Naive thymus-derived CD8-positive, alpha-beta T cell (primary cell): ENCODE measurements at regions not wholly inside any gene's neighbourhood (a gene's known extent, or its start where the extent isn't known, plus 50 kb on each side); places are given as distances from the start of the nearest gene placed in this dataset.

Experiments used
- ATAC-seq, 2 donors: fragments of 150-1000 bp; cut with Tn5 transposase in 1 of 2; sonication (Bioruptor Pico), chemical (Tn5 transposase) in 1 of 2; 1 replicate in 1 of 2; 2 replicates in 1 of 2; pipeline ENCODE4 v1.10.0; 2021; ENCODE audit warnings: mild to moderate bottlenecking in 2 of 2, moderate library complexity in 2 of 2
- POLR2A ChIA-PET: fragments of 350-600 bp; sonication (Branson Sonifier 250); formaldehyde crosslinking; loops from one replicate; lab custom pipeline; 2021; ENCODE audit warnings: antibody characterized with exemption; lab: Charles Lee
- DNase-seq, 10 donors: peaks; one replicate each; pipeline versions ENCODE4 v3.0.0 to v3.0.0-alpha.2; 2020 to 2022
- H3K27ac Mint-ChIP-seq, 10 donors: one replicate each; pipeline ENCODE4 v1.8.0; 2020 to 2022; ENCODE audit warnings: mild to moderate bottlenecking in 10 of 10, mixed read lengths in 10 of 10, moderate library complexity in 4 of 10, inconsistent platforms in 1 of 10
- H3K27me3 Mint-ChIP-seq, 5 donors: one replicate each; pipeline ENCODE4 v1.8.0; 2021 to 2022; ENCODE audit warnings: mixed read lengths in 5 of 5
- H3K36me3 Mint-ChIP-seq, 3 donors: one replicate each; pipeline ENCODE4 v1.8.0; 2020 to 2022; ENCODE audit warnings: mixed read lengths in 3 of 3, mild to moderate bottlenecking in 2 of 3, inconsistent platforms in 1 of 3
- H3K4me1 Mint-ChIP-seq, 4 donors: one replicate each; pipeline ENCODE4 v1.8.0; 2021 to 2022; ENCODE audit warnings: mixed read lengths in 4 of 4
- H3K4me3 Mint-ChIP-seq, 10 donors: one replicate each; pipeline ENCODE4 v1.8.0; 2020 to 2022; ENCODE audit warnings: mild to moderate bottlenecking in 10 of 10, mixed read lengths in 10 of 10, moderate library complexity in 6 of 10, inconsistent platforms in 1 of 10
- H3K9me3 Mint-ChIP-seq, 9 donors: one replicate each; pipeline ENCODE4 v1.8.0; 2020 to 2022; ENCODE audit warnings: mixed read lengths in 9 of 9, mild to moderate bottlenecking in 3 of 9, inconsistent platforms in 1 of 9, moderate library complexity in 1 of 9

DNA sequence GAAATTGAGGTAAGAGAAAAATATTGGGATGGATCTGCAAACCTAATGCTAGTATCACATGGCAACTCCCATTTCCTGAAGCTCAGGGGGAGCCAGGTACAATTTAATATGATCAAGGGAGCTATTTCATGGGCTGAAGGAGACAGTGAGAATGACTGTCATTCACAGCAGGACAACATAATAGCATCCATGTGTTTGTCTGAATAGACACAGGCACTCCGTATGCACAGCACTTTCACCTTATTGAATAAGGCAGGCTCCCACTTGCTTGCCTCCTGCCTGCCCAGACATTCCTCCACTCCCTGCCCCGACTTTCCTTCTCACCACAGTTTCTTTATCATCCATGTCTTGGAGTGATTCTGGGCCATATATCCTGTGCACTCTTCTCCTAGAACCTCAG lies 156.6 kb upstream of the SLC24A5 start:
- H3K27me3 Mint-ChIP-seq = peaks cover 1 to 36% (median 15%) of the 10 kb centered on the region in 5 donors
- peaks cover 0 to 2% (median 0%) of the 10 kb centered on the region in 3 donors for H3K36me3 Mint-ChIP-seq
- DNase-seq = no peak
- H3K4me3 Mint-ChIP-seq = no peak overlapping the region
- POLR2A ChIA-PET = no interaction called here
- H3K4me1 Mint-ChIP-seq = peaks cover 0 to 8% (median under 1%) of the 10 kb centered on the region in 4 donors
- no peak overlapping the region for H3K27ac Mint-ChIP-seq
- H3K9me3 Mint-ChIP-seq = peaks cover 0 to 6% (median 0%) of the 10 kb centered on the region in 9 donors
- no peak for ATAC-seq

DNA sequence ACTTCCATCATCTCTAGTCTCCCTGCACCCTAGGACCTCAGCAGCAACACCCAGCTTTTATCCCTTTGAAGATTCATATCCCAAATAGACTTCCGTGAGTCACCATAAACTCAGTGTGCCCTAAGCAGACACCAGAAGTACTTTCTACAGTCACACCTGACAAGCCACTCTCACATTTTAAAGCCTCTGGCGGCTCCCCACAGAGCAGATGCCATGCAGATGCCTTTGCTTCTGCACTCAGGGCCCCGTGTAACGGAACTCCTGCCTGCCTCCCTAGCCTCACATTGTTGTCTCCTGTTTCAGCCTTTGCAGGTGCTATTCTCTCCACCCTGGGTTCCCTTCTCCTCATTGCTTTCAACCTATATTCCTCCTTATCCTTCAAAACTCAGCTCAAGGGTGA lies 155.5 kb upstream of the SLC24A5 start:
- DNase-seq (no peak), ATAC-seq (no peak)
- Mint-ChIP-seq H3K4me1 (peaks cover 0 to 8% (median under 1%) of the 10 kb centered on the region in 4 donors), H3K36me3 (peaks cover 0 to 2% (median 0%) of the 10 kb centered on the region in 3 donors), H3K4me3 (no peak overlapping the region), H3K27me3 (peaks cover 1 to 29% (median 14%) of the 10 kb centered on the region in 5 donors), H3K27ac (no peak overlapping the region), H3K9me3 (peaks cover 0 to 6% (median 0%) of the 10 kb centered on the region in 9 donors)
- POLR2A ChIA-PET = no interaction called here

DNA sequence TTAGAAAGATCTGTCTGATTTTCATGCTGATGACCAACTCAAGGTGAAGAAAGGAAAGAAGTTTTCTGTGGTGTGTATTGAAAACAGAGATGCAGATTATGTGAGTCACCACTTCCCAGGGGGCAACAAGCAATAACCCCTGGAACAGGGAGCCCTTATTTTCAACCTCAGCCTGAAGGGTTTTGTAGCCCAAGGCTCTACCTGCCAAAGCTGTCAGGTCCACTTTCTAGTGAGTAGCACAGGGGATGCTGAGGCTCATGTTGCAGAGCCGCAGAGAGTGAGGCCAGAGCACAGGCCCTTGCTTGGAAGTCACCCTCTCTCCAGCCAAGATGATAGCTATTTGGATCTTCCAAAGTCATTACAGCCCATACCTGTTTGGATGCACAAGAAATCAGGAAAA lies 152.2 kb upstream of the SLC24A5 start:
- peaks cover 0 to 2% (median 0%) of the 10 kb centered on the region in 9 donors for H3K9me3 Mint-ChIP-seq
- H3K27me3 Mint-ChIP-seq = peaks cover 0 to 23% (median 6%) of the 10 kb centered on the region in 5 donors
- POLR2A ChIA-PET = no interaction called here
- no peak overlapping the region for H3K27ac Mint-ChIP-seq
- no peak for DNase-seq
- H3K4me1 Mint-ChIP-seq = no peaks in the 10 kb centered on the region
- no peak for ATAC-seq
- peaks cover 0 to 2% (median 0%) of the 10 kb centered on the region in 3 donors for H3K36me3 Mint-ChIP-seq
- no peak overlapping the region for H3K4me3 Mint-ChIP-seq

DNA sequence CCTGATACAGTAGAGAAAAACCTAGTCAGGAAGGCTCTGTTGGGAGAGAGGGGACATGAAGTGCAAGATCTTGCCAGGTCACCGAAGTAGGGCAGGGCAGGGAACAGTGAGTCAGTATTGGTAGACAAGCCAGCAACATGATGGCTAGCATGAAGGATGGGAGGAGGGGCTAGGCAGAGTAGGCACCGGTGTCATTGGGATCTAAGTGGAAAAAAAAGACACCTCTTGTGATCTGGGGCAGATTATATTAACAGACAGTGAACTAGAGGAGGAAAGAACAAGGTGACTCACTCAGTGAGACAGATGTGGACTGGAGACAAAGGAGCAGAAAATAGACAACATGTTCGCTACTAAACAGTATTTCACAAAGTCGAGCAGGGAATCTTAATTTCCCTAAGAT lies 149.2 kb upstream of the SLC24A5 start:
- DNase-seq = no peak

DNA sequence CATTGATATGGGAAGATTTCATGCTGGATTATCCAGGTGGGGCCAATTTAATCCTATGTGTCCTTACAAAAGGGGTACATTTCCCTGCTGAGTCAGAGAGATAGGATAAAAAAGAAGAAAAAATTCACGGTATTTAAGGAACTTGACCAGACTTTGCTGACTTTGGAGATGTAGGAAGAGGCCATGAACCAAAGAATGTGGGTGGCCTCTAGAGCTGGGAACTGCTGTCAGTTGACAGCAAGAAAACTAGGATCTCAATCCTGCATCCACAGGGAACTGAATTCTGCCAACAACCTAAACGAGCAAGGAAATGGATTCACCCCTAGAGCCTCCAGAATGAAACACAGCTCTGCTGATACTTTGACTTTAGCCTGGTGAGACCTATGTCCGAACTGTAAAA lies 148.1 kb upstream of the SLC24A5 start:
- Mint-ChIP-seq H3K4me1 (no peaks in the 10 kb centered on the region), H3K9me3 (peaks cover 0 to 4% (median 0%) of the 10 kb centered on the region in 9 donors), H3K27ac (no peak overlapping the region), H3K27me3 (peaks cover 0 to 3% (median 2%) of the 10 kb centered on the region in 5 donors), H3K4me3 (no peak overlapping the region), H3K36me3 (no peaks in the 10 kb centered on the region)
- DNase-seq = no peak
- POLR2A ChIA-PET = no interaction called here
- no peak for ATAC-seq

More for the DNA sequence above, 149.2 kb upstream of the SLC24A5 start:
- Mint-ChIP-seq H3K4me3 (no peak overlapping the region), H3K27ac (no peak overlapping the region), H3K4me1 (no peaks in the 10 kb centered on the region), H3K27me3 (peaks cover 0 to 4% (median 2%) of the 10 kb centered on the region in 5 donors), H3K36me3 (no peaks in the 10 kb centered on the region), H3K9me3 (no peaks in the 10 kb centered on the region)
- no peak for ATAC-seq
- POLR2A ChIA-PET = no interaction called here

DNA sequence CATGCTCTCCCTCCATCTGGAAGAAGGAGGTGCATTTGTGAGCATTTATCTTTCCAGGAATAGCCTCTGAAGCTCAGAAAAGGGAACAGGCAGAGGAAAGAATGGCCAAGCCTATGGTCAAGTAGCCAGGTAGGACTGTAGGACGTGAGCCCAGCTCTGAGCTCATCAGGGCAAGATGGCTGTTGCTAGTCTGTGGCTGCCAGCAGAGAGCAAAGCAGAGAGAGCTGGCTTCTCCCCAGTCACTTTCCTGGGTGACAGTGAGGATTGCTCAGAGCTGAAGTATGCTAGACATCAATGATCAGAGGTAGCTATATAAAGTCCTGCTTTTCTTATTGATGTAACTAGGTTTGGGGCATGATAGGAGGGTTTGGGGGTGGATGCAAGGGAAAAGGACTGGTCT lies 146.1 kb upstream of the SLC24A5 start:
- Mint-ChIP-seq H3K4me3 (no peak overlapping the region), H3K27me3 (peaks cover 0 to 10% (median 5%) of the 10 kb centered on the region in 5 donors), H3K27ac (no peak overlapping the region), H3K36me3 (no peaks in the 10 kb centered on the region), H3K9me3 (peaks cover 0 to 13% (median 0%) of the 10 kb centered on the region in 9 donors), H3K4me1 (no peaks in the 10 kb centered on the region)
- POLR2A ChIA-PET = no interaction called here
- no peak for ATAC-seq
- DNase-seq = no peak

DNA sequence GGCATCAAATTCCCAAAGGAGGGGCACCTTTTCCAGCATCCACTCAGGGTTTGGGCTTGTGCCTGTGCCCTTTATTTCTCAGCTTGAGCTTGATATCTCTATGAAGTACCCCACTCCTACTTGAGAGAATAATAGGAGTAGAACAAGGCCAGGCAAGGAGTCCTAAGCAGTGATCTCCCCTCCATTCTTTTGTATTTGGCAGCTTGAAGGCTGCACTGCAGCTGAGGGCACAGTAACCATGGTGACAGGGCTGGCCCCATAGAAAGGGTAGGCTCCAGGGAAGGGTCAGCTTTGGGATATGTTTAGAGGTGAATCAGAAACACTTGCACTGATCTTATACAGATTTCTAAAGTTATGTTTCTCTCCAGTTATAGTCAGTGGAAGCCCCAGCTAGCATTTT lies 145.4 kb upstream of the SLC24A5 start:
- no peak for ATAC-seq
- no peaks in the 10 kb centered on the region for H3K36me3 Mint-ChIP-seq
- no peaks in the 10 kb centered on the region for H3K4me1 Mint-ChIP-seq
- POLR2A ChIA-PET = no interaction called here
- DNase-seq = no peak
- peaks cover 0 to 10% (median 5%) of the 10 kb centered on the region in 5 donors for H3K27me3 Mint-ChIP-seq
- no peak overlapping the region for H3K4me3 Mint-ChIP-seq
- no peak overlapping the region for H3K27ac Mint-ChIP-seq
- peaks cover 0 to 13% (median 0%) of the 10 kb centered on the region in 9 donors for H3K9me3 Mint-ChIP-seq

DNA sequence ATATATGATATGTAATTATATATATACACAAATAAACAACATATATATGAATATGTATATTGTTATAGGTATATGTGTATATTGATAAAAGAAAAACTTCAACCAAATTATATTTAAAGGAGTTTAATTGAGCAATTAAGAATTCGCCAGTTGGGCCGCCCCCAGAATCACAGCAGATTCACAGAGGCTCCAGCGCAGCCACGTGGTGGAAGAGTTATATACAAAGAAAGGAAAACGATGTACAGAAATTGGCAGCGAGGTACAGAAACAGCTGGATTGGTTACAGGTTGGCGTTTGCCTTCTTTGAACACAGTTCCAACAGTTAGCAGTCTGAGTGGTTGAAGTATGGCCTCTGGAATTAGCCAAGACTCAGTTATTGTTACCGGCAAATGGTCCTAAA lies 137.3 kb upstream of the SLC24A5 start:
- DNase-seq (no peak), ATAC-seq (no peak)
- POLR2A ChIA-PET = no interaction called here
- Mint-ChIP-seq H3K27me3 (peaks cover 0 to 22% (median 4%) of the 10 kb centered on the region in 5 donors), H3K27ac (no peak overlapping the region), H3K36me3 (no peaks in the 10 kb centered on the region), H3K4me3 (no peak overlapping the region), H3K4me1 (no peaks in the 10 kb centered on the region), H3K9me3 (peaks cover 0 to 6% (median 0%) of the 10 kb centered on the region in 9 donors)

DNA sequence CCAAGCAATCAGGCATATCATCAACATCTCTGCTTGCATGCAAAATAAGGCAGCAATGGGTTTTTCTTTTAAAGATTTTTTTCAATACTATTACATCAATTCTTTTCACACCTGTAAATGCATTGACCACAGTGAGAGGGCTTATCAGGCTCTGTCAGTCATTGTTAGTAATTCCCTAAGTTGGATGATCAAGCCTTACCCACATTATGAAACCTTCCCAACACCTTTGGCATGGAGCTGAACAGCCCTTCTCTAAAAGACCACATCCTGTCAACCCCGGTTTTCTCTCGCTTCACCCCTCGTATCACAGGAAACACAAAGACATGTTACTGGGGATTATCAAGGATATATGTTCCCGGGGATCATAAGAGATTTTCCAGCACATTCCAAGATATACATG lies 135.2 kb upstream of the SLC24A5 start:
- Mint-ChIP-seq H3K4me1 (no peaks in the 10 kb centered on the region), H3K4me3 (no peak overlapping the region), H3K27me3 (peaks cover 0 to 14% (median 2%) of the 10 kb centered on the region in 5 donors), H3K9me3 (no peaks in the 10 kb centered on the region), H3K27ac (no peak overlapping the region), H3K36me3 (no peaks in the 10 kb centered on the region)
- no peak for DNase-seq
- no peak for ATAC-seq
- POLR2A ChIA-PET = no interaction called here

DNA sequence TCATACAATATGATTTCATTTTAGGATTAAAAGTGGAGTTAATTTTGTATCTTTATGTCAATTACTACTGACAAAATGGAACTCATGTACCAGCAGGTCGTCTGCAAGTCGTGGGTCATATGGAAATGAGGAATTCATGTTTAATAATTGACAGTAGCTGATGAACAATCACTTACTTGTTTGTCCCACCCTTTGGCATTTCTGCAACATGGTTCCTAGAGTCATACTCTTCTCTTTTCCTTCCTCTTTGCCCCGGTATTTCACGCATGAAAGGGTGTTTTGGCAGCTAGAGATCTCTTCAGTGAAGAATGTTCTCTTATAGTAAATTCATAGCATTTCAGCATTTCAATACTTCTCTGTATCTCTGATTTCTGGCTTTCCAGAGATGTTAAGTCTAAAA lies 133.3 kb upstream of the SLC24A5 start:
- no peak for DNase-seq

DNA sequence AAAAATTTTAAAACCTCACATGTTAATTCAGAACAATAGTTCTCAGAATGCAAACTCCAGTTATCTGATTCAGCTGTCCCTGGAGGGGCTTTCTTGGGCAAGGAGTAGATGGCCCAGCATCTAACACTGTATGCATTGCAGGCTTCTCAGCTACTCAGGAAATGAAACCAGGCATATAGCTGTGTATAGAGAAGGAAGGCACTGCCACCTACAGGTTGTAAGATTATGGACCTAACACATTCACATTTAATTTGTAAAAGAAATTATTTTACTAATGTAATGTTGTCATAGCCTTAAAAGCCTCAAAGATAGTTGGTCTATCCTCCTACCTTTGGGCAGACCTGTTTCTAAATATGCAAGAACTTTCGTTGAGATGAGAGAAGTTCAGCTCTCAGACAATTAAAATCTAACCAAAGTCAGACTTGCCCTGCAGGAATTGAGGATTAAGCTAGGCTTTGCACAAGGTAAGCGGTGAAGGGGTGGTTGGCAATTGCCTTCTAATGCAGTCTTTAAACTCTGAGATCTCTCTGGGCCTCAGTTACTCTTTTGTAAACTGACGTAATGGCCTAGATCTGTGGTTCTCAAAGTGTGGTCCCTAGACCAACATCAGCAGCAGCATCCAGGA lies 132.8 kb upstream of the SLC24A5 start:
- H3K27ac Mint-ChIP-seq = no peak overlapping the region
- POLR2A ChIA-PET = no interaction called here
- peaks cover 0 to 14% (median 2%) of the 10 kb centered on the region in 5 donors for H3K27me3 Mint-ChIP-seq
- no peaks in the 10 kb centered on the region for H3K9me3 Mint-ChIP-seq
- ATAC-seq (peak in 1 of 2 donors; percentile 30), DNase-seq (peak in 3 of 10 donors; percentile 3 to 12 (median 4))
- no peaks in the 10 kb centered on the region for H3K4me1 Mint-ChIP-seq
- no peak overlapping the region for H3K4me3 Mint-ChIP-seq
- no peaks in the 10 kb centered on the region for H3K36me3 Mint-ChIP-seq

More for the DNA sequence above, 133.3 kb upstream of the SLC24A5 start:
- Mint-ChIP-seq H3K27me3 (peaks cover 0 to 14% (median 2%) of the 10 kb centered on the region in 5 donors), H3K36me3 (no peaks in the 10 kb centered on the region), H3K4me3 (no peak overlapping the region), H3K9me3 (no peaks in the 10 kb centered on the region), H3K4me1 (no peaks in the 10 kb centered on the region), H3K27ac (no peak overlapping the region)
- POLR2A ChIA-PET = no interaction called here
- ATAC-seq = no peak

DNA sequence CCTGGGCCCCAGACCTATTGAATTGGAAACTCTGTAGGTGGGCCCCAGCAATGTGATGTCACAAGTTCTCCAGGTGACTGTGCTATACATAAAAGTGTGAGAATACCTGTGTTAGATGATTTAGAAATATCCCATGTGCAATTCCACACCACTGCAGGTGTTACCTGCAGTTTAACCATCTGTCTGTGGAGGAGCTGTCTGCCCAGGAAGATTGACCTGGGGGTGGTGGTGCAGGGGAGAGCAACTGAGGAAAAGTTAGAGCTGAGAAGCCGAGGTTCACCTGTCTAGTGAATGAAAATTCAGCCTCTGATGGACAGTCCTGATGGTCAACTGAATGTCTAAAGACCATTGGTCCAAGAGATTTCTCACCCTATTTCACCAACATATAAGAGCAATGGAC lies 132.2 kb upstream of the SLC24A5 start:
- H3K4me3 Mint-ChIP-seq = no peak overlapping the region
- ATAC-seq (no peak), DNase-seq (no peak)
- H3K9me3 Mint-ChIP-seq = no peaks in the 10 kb centered on the region
- H3K4me1 Mint-ChIP-seq = no peaks in the 10 kb centered on the region
- peaks cover 0 to 14% (median 2%) of the 10 kb centered on the region in 5 donors for H3K27me3 Mint-ChIP-seq
- POLR2A ChIA-PET = no interaction called here
- no peaks in the 10 kb centered on the region for H3K36me3 Mint-ChIP-seq
- no peak overlapping the region for H3K27ac Mint-ChIP-seq

DNA sequence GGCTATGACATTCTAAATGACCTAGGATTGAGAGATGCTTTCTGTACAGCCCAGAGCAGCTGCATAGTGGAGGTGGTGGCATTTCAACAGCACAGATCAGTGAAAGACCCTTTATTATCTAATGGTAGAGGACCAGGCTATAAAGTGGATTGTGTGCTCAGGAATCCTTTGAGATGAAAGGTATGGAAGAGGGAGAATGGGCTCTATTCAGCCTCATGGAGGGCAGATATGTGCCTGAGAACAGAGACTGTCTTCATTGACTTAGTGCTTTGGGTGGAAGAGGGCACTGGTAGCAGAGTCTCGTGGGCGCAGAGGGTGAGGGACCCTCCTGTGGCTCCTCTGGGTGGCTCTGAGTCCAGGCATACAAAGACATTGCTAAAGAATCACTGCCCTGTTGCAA lies 130.0 kb upstream of the SLC24A5 start:
- H3K4me1 Mint-ChIP-seq = no peaks in the 10 kb centered on the region

DNA sequence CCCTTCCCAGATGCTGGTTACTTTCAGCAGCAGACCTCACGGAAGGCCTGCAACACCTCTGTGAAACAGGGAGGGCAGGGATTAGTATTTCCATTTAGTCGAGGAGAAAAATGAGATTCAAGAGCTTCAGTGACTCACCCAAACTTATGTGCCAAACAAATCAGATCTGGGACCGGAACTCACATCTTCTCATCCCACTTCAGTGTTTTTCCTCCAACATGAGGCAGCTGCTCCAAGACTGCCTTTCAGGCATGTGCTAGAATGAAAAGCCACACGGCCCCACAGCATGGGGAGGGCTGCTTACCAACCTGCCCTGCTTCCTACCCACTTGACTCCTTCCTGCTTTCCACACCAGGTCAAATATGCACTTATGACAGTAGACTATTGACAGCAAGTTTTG lies 129.4 kb upstream of the SLC24A5 start:
- H3K4me3 Mint-ChIP-seq = no peak overlapping the region
- H3K9me3 Mint-ChIP-seq = no peaks in the 10 kb centered on the region
- H3K36me3 Mint-ChIP-seq = no peaks in the 10 kb centered on the region
- peaks cover 0 to 9% (median 1%) of the 10 kb centered on the region in 5 donors for H3K27me3 Mint-ChIP-seq
- no peaks in the 10 kb centered on the region for H3K4me1 Mint-ChIP-seq
- POLR2A ChIA-PET = no interaction called here
- DNase-seq (no peak), ATAC-seq (no peak)
- no peak overlapping the region for H3K27ac Mint-ChIP-seq

More for the DNA sequence above, 130.0 kb upstream of the SLC24A5 start:
- no peak overlapping the region for H3K27ac Mint-ChIP-seq
- peaks cover 0 to 10% (median 1%) of the 10 kb centered on the region in 5 donors for H3K27me3 Mint-ChIP-seq
- POLR2A ChIA-PET = no interaction called here
- ATAC-seq (no peak), DNase-seq (no peak)
- H3K4me3 Mint-ChIP-seq = no peak overlapping the region
- no peaks in the 10 kb centered on the region for H3K36me3 Mint-ChIP-seq
- H3K9me3 Mint-ChIP-seq = no peaks in the 10 kb centered on the region
